ENCODE measurements at regions not wholly inside any gene's neighbourhood (a gene's known extent, or its start where the extent isn't known, plus 50 kb on each side); places are given as distances from the start of the nearest gene placed in this dataset.

- ChIA-PET CTCF (no interaction called here), POLR2A (no interaction called here)
- BruUV-seq (replicated peaks): no TSS peak
- Histone ChIP-seq H3K4me1 (no peaks in the 10 kb centered on the region), H3K9me3 (no peaks in the 10 kb centered on the region), H3K4me3 (ENCODE audit: low read depth, low read length) (no peak overlapping the region), H3K27me3 (replicated peaks; ENCODE audit: control insufficient read depth, insufficient read depth, low read length) (no peaks in the 10 kb centered on the region), H3K36me3 (ENCODE audit: control insufficient read depth, insufficient read depth, low read length) (no peaks in the 10 kb centered on the region)
- Mint-ChIP-seq H3K4me1 (ENCODE audit: low read depth, unreplicated experiment) (no peaks in the 10 kb centered on the region), H3K27me3 (ENCODE audit: insufficient read depth, unreplicated experiment) (peaks cover 10% of the 10 kb centered on the region), H3K36me3 (ENCODE audit: insufficient read depth, unreplicated experiment) (no peaks in the 10 kb centered on the region), H3K27ac (ENCODE audit: unreplicated experiment) (no peak overlapping the region), H3K9me3 (ENCODE audit: unreplicated experiment) (no peaks in the 10 kb centered on the region), H3K4me3 (ENCODE audit: unreplicated experiment) (no peak overlapping the region)
- intact Hi-C loops (cut with micrococcal nuclease; ENCODE audit: unreplicated experiment): no loop called here
- no peak for TF ChIP-seq CTCF (IDR thresholded peaks at IDR 0.05; ENCODE audit: insufficient read depth in 1 of 2, low read depth in 1 of 2, low read length in 1 of 2, severe bottlenecking in 1 of 2, unreplicated experiment in 1 of 2)
- no peak for DNase-seq
Observed at GRCh38 chr4:89358935-89359638, 51.5 kb upstream of the GPRIN3 start.

GRCh38 chr4:89357787-89358186, 50.2 kb upstream of the GPRIN3 start:
- Mint-ChIP-seq H3K9me3 (ENCODE audit: unreplicated experiment) (no peaks in the 10 kb centered on the region), H3K27ac (ENCODE audit: unreplicated experiment) (no peak overlapping the region), H3K27me3 (ENCODE audit: insufficient read depth, unreplicated experiment) (peaks cover 6% of the 10 kb centered on the region), H3K4me3 (ENCODE audit: unreplicated experiment) (no peak overlapping the region), H3K4me1 (ENCODE audit: low read depth, unreplicated experiment) (no peaks in the 10 kb centered on the region), H3K36me3 (ENCODE audit: insufficient read depth, unreplicated experiment) (no peaks in the 10 kb centered on the region)
- Histone ChIP-seq H3K4me3 (ENCODE audit: low read depth, low read length) (no peak overlapping the region), H3K9me3 (no peaks in the 10 kb centered on the region), H3K36me3 (ENCODE audit: control insufficient read depth, insufficient read depth, low read length) (no peaks in the 10 kb centered on the region), H3K4me1 (no peaks in the 10 kb centered on the region), H3K27me3 (replicated peaks; ENCODE audit: control insufficient read depth, insufficient read depth, low read length) (no peaks in the 10 kb centered on the region)
- intact Hi-C loops (cut with micrococcal nuclease; ENCODE audit: unreplicated experiment): no loop called here
- DNase-seq: no peak
- TF ChIP-seq CTCF (IDR thresholded peaks at IDR 0.05; ENCODE audit: insufficient read depth in 1 of 2, low read depth in 1 of 2, low read length in 1 of 2, severe bottlenecking in 1 of 2, unreplicated experiment in 1 of 2): no peak
- ChIA-PET POLR2A (no interaction called here), CTCF (no interaction called here)
- BruUV-seq (replicated peaks): no TSS peak
